Spleen (tissue), 11 donors: ENCODE measurements at regions not wholly inside any gene's neighbourhood (a gene's known extent, or its start where the extent isn't known, plus 50 kb on each side); places are given as distances from the start of the nearest gene placed in this dataset.
A peak's percentile ranks its signal among the peaks of the same experiment; 100 is the strongest.

Experiments used
- DNase-seq: peaks from one replicate; pipeline ENCODE4 v3.0.0-alpha.2; 2020
- H3K27ac ChIP-seq, 8 donors: fragments of 200-600 bp; sonication (generic) in 7 of 8; 1 replicate in 4 of 8; 2 replicates in 4 of 8; pipeline versions ENCODE4 v1.5.0 to v1.8.0; 2016 to 2021; ENCODE audit warnings: inconsistent platforms in 4 of 8, mild to moderate bottlenecking in 4 of 8, moderate library complexity in 1 of 8
- H3K27me3 ChIP-seq, 7 donors: fragments of 200-600 bp; sonication (generic) in 6 of 7; replicated peaks in 1 of 7; 1 replicate in 4 of 7; 2 replicates in 3 of 7; pipeline versions ENCODE4 v1.5.0 to v1.8.0; 2016 to 2021; ENCODE audit warnings: inconsistent platforms in 3 of 7, mild to moderate bottlenecking in 1 of 7
- H3K36me3 ChIP-seq, 6 donors: fragments of 200-600 bp; sonication (generic) in 5 of 6; 1 replicate in 4 of 6; 2 replicates in 2 of 6; pipeline versions ENCODE4 v1.5.0 to v1.8.0; 2016 to 2021; ENCODE audit warnings: inconsistent platforms in 2 of 6
- H3K4me1 ChIP-seq, 6 donors: fragments of 200-600 bp; sonication (generic) in 5 of 6; 1 replicate in 3 of 6; 2 replicates in 3 of 6; pipeline versions ENCODE4 v1.5.0 to v1.8.0; 2016 to 2021; ENCODE audit warnings: inconsistent platforms in 3 of 6
- H3K4me3 ChIP-seq, 8 donors: fragments of 200-600 bp; sonication (generic) in 7 of 8; 1 replicate in 4 of 8; 2 replicates in 4 of 8; pipeline versions ENCODE4 v1.5.0 to v1.8.0; 2016 to 2021; ENCODE audit warnings: inconsistent platforms in 4 of 8, mild to moderate bottlenecking in 4 of 8, moderate library complexity in 2 of 8
- H3K9me3 ChIP-seq, 8 donors: fragments of 200-600 bp; sonication (generic) in 7 of 8; 1 replicate in 4 of 8; 2 replicates in 4 of 8; pipeline versions ENCODE4 v1.5.0 to v1.8.0; 2016 to 2021; ENCODE audit warnings: inconsistent platforms in 4 of 8
- POLR2A ChIP-seq, 3 donors: fragments of 450-650 bp; IDR thresholded peaks; one replicate each; pipeline ENCODE4 v1.5.1; 2017; ENCODE audit warnings: antibody characterized with exemption in 3 of 3, mild to moderate bottlenecking in 1 of 3
- POLR2AphosphoS5 ChIP-seq, 3 donors: sonication (generic); formaldehyde crosslinking; IDR thresholded peaks; one replicate each; pipeline ENCODE4 v1.5.1; 2017; ENCODE audit warnings: antibody characterized with exemption in 3 of 3
- WGBS, 5 donors: extraction: QIAGEN DNeasy Blood & Tissue Kit in 3 of 5; methylation state at CpG; one replicate each; pipeline versions ENCODE4 v1.1.5 to v1.1.7; 2013 to 2018; 5-methylcytosine and 5-hydroxymethylcytosine counted together
- intact Hi-C: fragments of 100-400 bp; cut with DNase I; formaldehyde crosslinking; loops from one replicate; pipeline ENCODE4 v1.15.0; 2023; ENCODE audit warnings: low total_unique reads
- TF ChIP-seq, protein P1 (sequence below), 11 experiments: fragments of 200-600 bp in 7 of 11; fragments of 450-650 bp in 4 of 11; sonication (generic) in 4 of 11; IDR thresholded peaks in 8 of 11; conservative IDR thresholded peaks in 3 of 11; 1 replicate in 7 of 11; 2 replicates in 4 of 11; pipeline versions ENCODE4 v1.4.0 to v1.8.0; 2016 to 2021; ENCODE audit warnings: antibody characterized with exemption in 11 of 11, inconsistent platforms in 4 of 11, mild to moderate bottlenecking in 1 of 11
- donor health status: healthy with polysubstance abuse.
- donor health status: DM: no; HTN: no; CAD: no; lungs with moderate emphysema.
- donor health status: DM: no; HTN: no; CAD: no.
- donor health status: Bipolar disorder and iron deficiency.
- donor health status: healthy.
- donor health status: DM: no; HTN: no; CAD: no.
- donor health status: DM: yes; HTN: yes; CAD: no.

DNA sequence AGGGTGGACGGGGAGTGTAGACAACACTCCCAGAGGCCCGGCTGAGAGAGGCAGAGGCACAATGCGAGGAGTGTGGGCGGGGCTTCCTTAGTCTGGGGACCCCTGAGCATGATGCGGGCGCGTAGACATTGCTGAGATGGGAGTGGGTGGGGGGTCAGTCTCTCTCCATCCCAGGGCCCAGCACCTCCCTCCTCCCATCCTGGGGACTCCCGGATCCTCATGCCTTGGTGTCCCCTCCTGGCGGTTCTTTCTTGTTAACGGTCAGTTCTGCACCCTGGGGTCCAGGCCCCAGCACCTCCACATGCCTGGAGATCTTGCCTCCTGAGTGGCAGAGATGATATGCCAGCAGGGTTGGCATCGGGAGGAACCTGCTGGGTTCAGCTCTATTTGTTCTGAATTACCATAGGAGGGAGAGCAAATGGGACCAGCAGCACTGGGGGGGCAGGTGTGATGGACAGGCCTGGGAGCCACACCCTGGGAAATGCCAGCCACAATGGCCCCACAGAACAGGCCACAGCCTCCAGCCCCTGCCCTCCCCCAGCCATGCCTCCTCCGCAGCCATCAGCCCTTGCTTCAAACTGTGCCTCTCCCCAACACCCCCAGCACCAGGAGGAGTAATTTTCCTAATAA is 55.7 kb downstream of the RTL6 start:
- TF ChIP-seq POLR2AphosphoS5 (IDR thresholded peaks at IDR 0.05) = no peak
- TF ChIP-seq POLR2A (IDR thresholded peaks at IDR 0.05) = no peak
- TF ChIP-seq, protein P1, sequence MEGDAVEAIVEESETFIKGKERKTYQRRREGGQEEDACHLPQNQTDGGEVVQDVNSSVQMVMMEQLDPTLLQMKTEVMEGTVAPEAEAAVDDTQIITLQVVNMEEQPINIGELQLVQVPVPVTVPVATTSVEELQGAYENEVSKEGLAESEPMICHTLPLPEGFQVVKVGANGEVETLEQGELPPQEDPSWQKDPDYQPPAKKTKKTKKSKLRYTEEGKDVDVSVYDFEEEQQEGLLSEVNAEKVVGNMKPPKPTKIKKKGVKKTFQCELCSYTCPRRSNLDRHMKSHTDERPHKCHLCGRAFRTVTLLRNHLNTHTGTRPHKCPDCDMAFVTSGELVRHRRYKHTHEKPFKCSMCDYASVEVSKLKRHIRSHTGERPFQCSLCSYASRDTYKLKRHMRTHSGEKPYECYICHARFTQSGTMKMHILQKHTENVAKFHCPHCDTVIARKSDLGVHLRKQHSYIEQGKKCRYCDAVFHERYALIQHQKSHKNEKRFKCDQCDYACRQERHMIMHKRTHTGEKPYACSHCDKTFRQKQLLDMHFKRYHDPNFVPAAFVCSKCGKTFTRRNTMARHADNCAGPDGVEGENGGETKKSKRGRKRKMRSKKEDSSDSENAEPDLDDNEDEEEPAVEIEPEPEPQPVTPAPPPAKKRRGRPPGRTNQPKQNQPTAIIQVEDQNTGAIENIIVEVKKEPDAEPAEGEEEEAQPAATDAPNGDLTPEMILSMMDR (IDR thresholded peaks at IDR 0.05 in 8 of 11, conservative IDR thresholded peaks at IDR 0.05 in 3 of 11) = no peak
- H3K27ac ChIP-seq = peak overlapping the region in 2 of 8 donors; percentile 47 to 64
- no peaks in the 10 kb centered on the region for H3K27me3 ChIP-seq
- DNase-seq = peak; percentile 59
- H3K9me3 ChIP-seq = peaks cover 0 to 17% (median 13%) of the 10 kb centered on the region in 8 donors
- 62 to 93% (median 65%) methylated on average over 10 to 12 of the region's 12 CpGs for WGBS, 5 donors
- H3K4me3 ChIP-seq = no peak overlapping the region
- peaks cover 6 to 34% (median 14%) of the 10 kb centered on the region in 6 donors for H3K4me1 ChIP-seq
- H3K36me3 ChIP-seq = no peaks in the 10 kb centered on the region
- intact Hi-C loops = no loop called here

DNA sequence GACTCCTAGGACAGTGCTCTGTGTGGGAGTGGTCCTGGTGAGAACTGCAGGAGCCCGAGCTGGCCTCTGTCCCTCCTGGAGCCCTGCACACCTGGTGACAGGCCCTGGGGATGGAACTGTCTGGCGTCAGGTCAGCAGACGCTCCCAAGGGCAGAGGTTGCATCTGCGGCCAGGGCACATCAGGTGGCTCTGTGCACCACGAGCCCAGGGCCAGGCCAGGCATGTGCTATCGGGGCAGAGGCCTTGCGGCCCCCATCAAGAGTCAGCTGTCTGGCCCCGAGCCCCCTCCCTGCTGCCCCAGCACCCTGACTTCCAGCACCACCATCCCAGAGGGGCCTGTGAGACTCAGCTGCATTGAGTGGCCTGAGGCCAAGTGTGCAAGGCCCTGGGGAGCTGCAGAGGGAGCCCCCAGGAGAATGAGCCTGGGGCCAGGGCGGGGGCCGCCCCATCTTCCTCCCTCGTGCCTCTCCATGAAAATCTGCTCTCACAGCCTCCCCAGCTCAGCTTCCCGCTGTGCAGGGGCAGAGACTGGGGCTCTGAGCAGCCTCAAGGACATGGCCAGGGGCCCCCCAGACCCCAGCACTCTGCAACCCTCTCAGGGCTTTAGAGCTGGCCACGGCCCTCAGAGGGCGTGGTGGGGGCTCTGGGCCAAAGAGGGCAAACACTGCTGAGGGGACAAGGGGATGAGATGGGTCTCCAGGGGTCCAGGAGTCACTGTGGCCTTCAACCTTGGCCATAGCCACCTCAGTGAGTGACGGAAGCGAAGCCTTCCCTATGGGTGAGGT is 56.4 kb downstream of the RTL6 start:
- 65 to 93% (median 68%) methylated on average over 9 to 16 of the region's 16 CpGs for WGBS, 5 donors
- no peaks in the 10 kb centered on the region for H3K36me3 ChIP-seq
- H3K4me1 ChIP-seq = peaks cover 6 to 35% (median 14%) of the 10 kb centered on the region in 6 donors
- H3K9me3 ChIP-seq = peaks cover 0 to 10% (median 8%) of the 10 kb centered on the region in 8 donors
- H3K27me3 ChIP-seq = no peaks in the 10 kb centered on the region
- H3K4me3 ChIP-seq = no peak overlapping the region
- no peak overlapping the region for H3K27ac ChIP-seq
- TF ChIP-seq POLR2A (IDR thresholded peaks at IDR 0.05) (no peak), POLR2AphosphoS5 (IDR thresholded peaks at IDR 0.05) (no peak)
- TF ChIP-seq, protein P1 (IDR thresholded peaks at IDR 0.05 in 8 of 11, conservative IDR thresholded peaks at IDR 0.05 in 3 of 11) = no peak
- intact Hi-C loops = no loop called here
- peak; percentile 63 for DNase-seq

DNA sequence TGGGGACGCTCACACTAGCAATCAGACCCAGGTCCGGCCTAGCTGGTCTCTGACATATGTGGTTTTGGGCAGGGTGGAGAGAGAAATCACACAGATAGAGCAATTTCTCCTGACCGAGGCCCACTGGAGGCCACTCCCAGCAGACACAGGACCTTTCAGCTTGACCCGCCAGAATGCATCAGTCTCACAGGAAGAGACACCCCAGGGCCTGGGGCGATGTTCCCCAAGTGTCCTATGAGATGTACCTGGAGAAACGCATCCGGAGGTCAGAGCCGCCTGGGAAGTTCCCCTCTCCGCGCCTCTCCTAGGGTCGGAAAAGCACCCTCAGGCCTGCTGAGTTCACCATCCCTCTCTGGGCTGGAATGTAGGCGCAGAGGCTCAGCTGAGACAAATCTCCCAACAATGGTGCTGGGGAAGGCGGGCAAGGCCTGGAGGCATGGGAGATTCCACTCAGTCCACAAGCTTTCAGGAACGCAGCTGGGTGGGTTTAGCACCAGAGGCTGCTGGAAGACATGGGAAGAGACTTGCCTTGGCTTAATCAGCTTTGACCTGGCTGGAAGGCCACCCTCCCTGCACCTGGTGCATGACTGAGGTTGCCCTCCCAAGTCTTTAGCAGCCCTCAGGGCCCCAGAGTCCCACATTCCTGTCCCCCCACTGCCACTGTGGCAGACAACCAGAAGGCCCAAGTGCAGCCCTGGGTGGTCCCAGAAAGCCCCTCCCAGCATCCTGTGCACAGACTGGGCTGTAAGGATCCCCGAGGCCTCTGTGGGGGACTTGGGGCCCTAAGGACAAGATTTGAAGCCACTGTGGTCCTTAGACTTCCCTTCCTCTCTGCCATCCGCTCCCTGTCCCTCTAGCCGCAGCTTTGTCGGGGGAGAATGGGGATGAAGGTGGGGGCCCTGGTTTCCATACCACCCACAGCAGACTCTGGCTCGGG is 57.5 kb downstream of the RTL6 start:
- Histone ChIP-seq H3K4me1 (peaks cover 6 to 35% (median 14%) of the 10 kb centered on the region in 6 donors), H3K27ac (no peak overlapping the region)
- DNase-seq = peak; percentile 44

More for the DNA sequence above, 57.5 kb downstream of the RTL6 start:
- Histone ChIP-seq H3K9me3 (no peaks in the 10 kb centered on the region), H3K4me3 (no peak overlapping the region), H3K27me3 (no peaks in the 10 kb centered on the region), H3K36me3 (no peaks in the 10 kb centered on the region)
- WGBS, 5 donors = 86 to 94% (median 88%) methylated on average over 9 to 19 of the region's 19 CpGs
- intact Hi-C loops = no loop called here
- TF ChIP-seq POLR2A (IDR thresholded peaks at IDR 0.05) (no peak), POLR2AphosphoS5 (IDR thresholded peaks at IDR 0.05) (no peak)
- TF ChIP-seq, protein P1 (IDR thresholded peaks at IDR 0.05 in 8 of 11, conservative IDR thresholded peaks at IDR 0.05 in 3 of 11) = no peak
